NCI-H1092 (cell line): ENCODE measurements at regions not wholly inside any gene's neighbourhood (a gene's known extent, or its start where the extent isn't known, plus 50 kb on each side); places are given as distances from the start of the nearest gene placed in this dataset.

Experiments used
- DNase-seq: peaks from one replicate; lab custom pipeline; 2025; lab: John Stamatoyannopoulos, UW

DNA sequence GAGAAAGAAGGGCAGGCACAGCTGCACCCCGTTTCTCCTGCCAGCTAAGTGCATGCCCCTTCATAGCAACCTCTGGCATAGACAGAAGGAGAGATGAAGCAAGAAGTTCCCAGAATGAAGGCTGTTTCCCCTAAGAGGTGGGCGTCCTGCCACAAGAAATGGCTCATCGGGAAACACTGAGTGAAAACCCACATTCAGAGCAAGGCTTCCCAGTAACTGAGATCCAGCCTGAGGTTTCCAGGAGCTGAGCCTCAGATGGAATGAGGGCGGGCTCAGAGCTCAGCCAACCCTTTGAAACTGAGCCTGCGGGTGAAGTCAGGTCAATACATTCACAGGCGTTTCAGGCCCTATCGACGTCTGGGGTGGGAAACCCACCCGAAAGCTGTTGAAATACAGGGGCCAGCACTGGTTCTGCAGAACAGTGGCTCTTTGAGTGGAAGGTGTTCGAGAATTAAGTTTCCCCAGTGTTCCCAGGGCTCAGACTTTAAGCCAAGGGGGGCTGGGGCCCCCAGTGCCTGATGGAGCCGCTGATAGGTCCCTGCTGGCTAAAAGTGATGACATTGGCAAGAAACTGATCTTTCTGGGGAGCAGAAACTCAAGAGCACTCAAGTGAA, 510.2 kb downstream of the RPS24 start:
- DNase-seq: no peak

DNA sequence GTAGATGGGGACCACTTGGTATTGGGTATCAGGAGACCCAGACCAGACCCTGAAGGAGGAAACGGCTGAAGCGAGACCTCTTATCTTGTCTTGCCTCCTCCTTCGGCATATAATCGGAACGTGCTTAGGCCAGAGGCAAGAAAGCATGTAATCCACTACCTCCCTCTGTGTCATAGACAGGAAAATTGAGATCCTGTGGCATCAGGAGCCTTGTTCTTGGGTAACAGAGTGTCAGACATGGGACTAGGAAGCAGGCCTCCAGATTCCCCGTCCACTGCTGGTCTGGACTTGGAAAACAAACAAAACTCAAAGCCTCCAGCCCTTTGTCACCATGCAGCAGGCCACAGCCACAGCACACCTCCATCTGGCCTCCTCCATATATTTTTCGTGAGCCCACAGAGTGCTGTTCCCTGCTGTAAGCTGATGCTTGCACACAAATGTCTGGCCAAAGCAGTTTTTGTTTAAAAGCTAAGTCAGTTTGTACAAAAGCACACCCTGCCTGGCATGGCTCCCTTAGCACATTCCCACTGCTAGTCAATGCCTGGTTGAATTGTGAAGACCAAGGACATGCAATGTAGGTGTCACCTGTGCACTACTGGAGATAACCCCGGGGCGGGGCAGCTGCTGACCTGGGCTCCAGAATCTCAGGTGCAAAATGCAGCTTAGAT, 510.9 kb downstream of the RPS24 start:
- no peak for DNase-seq

DNA sequence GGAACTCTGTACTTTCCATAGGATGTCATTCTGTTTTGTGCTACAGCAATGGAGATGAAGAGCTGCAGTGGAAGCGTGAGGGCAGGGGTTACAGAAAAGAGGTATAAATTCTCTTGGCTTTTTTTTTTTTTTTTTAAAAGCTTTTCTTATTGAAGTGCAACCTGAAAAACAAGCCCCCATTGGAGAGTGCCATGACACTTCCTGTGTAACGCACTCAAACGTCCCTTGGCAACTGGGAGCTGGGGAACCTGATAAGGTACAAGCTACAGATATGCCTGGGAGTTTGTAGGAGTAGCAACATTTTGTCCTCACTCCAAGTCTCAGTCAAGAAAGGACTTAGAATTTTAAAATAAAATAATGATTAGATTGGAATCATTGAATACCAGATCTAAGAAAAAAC, 512.1 kb downstream of the RPS24 start:
- no peak for DNase-seq

DNA sequence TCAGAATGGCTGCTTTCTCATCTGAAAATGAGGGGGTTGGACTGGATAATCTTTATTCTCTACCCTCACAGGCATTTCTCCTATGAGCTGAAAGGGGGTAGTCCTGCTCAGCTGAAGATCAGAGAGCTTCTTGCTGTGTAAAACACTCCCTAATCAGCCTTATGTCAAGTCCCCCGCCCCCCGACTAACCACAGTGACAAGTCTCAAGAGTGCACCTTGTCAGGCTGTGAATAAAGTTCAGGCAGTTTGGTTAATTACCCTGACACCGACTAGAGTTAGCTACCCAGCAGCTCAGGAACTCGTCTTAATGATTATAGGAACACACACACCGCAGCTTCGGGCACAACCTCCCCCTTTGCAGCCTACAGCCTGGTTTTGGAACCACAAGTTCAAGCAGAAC, 513.7 kb downstream of the RPS24 start:
- no peak for DNase-seq

DNA sequence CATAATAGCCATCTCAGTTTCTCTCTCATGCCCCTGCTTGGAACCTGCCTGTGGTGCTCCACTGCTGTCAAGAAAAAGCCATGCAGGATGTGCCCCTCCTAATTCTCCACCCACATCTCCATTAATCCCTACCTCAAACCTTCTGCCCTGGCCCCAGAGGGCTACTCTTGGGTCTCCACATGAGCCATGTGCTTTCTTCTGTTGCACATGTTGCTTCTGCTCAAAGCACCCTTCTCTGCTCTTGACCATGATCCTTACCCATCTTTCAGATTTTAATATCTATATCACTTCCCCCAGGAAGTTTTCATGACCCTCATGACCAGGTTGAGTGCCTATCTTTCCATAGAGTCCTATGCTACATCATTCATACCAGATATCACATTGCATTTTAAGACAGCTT, 514.2 kb downstream of the RPS24 start:
- no peak for DNase-seq

DNA sequence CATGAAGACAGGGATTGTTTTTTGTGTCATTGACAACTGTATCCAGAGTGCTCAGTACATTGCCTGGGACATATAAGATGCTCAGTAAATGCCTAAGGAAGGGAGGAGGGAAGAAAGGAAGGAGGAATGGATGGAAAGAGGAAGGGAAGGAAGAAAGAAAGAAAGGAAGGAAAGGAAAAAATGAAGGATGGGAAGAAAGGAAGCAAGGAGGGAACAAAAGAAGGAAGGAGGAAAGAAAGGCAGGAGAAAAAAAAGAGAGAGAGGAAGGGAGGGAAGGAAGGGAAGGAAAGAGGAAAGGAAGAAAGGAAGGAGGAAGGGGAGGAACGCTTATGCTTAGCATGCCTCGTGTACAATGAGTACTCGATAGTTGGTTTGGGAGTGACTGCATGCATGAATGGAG, 514.7 kb downstream of the RPS24 start:
- no peak for DNase-seq

DNA sequence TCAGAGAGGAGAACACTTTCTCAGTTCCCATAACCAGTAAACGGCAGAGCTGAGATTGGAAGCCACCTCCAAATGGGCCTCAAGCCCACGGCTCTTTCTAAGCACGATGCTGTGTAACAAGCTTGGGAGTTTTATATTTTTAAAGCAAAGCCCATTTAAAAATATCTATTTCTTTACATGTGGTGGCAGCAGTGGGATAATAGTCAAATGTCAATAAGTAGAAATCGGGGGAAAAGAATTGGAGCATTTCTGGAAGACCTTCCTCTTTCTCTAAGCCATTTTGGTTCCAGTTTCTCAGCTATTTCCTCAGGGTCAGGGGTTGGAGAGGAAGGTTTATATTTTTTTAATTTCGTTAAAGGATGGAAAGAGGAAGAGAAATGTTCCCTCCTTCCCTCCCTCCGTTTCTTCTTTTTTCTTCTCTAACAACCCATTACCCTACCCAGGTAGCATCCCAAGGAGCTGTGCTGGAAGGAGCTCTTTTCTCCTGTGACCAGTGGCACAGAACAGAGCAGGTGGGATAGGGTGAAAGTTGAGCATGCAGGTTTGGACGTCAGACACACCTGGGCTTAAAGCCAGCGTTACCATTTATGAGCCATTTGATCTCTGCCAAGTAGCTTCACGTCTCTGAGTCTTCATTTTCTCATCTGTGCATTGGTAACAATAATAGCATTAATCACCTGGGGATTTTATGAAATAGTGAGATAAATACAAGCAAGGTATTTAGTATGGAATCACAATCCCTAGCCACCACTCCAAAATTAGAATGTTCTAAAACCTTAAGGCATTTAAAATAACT, 515.7 kb downstream of the RPS24 start:
- DNase-seq: peak; percentile 41

DNA sequence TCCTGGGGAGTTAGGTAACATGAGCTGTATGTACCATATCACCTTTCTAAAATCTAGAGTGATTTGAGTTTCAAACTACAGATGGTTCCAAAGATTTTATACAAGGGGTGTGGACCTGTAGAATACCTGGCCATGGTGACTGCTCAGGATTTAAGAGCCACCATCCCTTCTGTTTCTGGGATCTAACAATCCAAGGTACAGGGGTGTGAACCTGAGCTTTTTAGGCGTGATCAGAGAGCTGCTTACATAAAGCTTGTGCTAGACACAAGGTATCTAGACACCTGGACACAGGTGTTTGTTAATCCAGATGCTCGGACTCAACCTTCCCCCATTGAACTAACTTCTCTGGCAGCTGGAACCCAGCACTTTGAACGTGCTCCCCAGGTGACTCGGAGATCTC, 516.4 kb downstream of the RPS24 start:
- DNase-seq: no peak

DNA sequence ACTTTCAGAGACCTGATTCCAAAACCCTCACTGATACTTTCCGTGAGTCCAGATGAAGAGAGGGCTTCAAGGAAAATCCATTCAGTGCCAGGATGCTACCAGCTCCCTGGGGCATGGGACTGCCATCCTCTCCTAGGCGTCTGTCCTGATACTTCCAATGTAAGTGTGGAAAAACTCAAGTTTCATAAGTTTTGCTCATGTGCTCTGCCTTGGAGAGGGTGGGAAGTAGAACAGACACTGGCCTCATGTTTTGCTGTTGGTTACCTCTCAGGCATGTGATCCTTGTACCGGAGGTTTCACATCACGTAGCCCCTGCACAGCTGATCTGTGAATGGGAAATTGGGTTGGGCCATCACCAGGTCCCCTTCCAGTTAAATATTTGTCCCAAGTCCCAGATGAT, 517.1 kb downstream of the RPS24 start:
- no peak for DNase-seq

DNA sequence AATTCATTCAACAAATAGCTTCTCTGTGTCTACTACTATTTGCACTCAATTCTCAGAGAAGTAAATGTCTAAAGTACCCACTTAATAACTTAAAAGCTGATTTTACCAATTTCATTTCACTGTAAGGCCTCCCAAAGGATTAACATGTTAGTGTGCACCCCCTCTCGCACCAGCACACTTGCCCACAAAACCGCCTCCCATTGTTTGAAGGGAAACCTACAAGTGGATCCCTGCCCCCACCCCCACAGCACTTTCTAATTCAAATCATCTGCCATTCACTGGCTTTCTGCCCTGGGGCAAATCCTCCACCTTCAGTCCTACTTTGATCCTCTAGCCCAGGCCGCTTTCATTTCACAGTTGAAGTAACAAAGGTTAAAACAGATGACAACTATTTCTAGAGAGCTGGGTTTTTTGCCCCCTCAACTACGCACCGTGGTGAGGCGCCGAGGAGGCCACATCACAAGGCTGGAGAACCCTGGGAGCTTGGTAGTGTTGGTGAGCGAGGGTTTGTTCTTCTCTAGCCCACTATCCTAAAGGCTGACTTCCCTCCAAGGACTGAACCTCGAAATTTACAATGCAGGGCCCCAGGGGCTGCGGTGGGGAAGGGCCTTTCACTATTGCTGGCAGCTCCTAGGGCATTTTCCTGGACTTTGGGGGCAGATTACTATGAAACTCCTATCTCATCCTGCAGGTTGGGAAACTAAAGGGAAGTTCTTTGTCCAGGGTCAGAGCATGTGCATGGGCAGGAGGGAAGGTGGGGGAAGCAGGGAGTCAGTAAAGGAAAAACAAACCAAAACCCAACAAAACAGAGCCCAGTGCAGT, 517.4 kb upstream of the ZMIZ1 start:
- no peak for DNase-seq

DNA sequence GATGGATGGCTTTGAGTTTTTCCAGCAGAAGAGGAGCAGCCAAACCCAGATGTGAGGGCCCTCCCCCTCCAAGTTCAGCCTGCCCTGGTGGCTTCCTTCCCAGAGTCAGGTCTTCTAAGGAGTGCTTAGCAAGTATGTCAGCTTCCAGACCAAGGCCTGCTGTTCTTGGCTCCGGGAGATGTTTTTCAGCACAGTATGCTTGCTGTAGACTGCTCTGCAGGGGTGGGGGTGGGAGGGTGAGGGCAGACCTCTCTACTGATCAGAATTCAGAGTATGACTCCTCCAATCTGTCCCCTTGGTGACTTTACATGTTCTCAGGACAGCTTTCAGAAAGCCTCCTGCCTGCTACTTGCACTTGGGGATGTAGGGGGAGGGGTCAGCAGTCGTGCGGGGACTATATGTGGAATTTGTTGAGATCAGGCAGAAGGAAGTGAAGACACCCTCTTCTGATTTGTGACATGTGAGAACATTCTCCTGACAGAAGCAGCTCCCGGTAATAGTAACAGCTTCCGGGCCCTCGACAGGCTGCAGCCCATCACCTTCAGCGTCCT, 516.4 kb upstream of the ZMIZ1 start:
- no peak for DNase-seq

DNA sequence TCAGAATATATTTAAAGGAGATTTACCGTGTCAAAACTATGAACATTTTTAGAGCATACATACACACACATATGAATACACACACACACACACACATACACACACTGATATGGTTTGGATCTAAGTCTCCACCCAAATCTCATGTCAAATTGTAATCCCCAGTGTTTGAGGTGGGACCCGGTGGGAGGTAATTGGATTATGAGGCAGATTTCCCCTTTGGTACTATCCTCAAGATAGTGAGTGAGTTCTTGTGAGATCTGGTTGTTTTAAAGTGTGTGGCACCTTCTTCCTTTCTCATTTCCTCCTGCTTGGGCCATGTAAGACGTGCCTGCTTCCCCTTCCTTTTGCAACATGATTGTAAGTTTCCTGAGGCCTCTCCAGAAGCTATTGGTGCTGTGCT, 515.0 kb upstream of the ZMIZ1 start:
- no peak for DNase-seq

DNA sequence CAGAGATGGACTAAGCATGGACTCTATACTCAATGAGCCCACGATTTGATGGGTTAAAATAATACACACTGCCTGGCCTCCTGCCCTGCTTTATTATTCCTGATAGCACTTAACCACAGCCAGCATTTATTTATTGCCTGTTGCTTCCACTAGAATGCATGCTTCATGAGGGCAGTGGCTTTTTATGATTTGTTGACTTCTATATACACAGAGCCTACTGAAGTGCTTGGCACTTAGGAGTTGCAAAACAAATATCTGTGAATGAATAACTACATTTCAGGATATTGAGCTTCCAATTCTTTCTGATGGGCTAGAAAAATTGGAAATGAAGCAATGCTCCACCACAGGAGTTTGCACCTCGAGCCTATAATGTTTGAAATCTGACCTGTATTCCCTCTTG, 513.6 kb upstream of the ZMIZ1 start:
- no peak for DNase-seq

DNA sequence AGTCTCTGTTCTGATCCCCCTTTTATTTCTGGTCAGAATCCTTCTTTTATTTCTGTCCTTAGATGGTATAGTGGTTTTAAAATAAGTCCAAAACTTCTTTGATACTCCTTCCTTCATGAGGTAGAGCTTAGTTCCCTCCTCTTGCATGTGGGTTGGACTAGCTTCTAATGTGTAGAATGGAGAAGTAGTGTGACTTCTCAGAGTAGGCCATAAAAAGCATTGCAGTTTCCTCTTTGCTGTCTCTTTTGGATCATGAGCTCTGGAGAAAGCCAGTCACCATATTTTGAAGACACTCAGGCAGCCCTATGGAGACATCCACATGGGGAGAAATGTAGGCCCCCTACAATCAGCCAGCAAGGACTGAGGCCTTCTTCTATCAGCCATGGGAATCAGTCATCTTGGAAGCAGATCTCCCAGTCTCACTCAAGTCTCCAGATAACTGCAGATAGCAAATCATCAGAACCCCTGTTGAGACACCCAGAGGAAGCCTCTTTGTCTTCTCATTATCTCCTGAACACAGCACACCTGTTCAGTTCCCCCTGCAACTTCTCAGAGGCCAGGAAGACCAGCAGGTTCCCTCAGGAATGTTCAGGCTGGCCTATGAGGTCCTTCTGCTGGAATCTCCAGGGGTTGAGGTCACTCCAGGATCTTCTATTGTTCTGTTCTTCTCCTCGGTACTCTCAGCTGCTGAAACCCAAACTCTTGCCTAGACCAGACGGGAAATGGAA, 511.9 kb upstream of the ZMIZ1 start:
- no peak for DNase-seq

DNA sequence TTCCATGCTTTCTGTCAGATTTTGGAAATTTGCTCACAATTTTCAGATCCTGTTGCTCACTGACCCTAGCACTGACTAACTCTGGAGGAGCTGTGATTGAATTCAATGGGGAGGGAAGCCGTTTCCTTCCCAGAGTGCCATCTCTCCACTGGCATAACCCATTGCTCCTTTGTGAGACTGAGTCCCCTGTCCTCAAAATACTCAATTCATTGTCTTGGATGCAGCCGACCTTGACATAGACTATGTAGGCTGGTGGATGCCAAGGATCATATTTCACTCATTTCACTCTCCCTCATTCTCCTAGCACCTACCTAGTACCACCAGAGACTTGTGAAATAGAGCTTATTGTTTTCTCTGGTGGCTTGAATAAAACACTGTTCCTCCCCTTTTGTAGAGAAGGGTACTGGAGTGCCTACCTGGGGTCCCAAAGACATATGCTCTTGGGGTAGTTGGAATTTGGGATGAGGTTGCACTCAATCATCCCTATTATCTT, 511.3 kb upstream of the ZMIZ1 start:
- no peak for DNase-seq

DNA sequence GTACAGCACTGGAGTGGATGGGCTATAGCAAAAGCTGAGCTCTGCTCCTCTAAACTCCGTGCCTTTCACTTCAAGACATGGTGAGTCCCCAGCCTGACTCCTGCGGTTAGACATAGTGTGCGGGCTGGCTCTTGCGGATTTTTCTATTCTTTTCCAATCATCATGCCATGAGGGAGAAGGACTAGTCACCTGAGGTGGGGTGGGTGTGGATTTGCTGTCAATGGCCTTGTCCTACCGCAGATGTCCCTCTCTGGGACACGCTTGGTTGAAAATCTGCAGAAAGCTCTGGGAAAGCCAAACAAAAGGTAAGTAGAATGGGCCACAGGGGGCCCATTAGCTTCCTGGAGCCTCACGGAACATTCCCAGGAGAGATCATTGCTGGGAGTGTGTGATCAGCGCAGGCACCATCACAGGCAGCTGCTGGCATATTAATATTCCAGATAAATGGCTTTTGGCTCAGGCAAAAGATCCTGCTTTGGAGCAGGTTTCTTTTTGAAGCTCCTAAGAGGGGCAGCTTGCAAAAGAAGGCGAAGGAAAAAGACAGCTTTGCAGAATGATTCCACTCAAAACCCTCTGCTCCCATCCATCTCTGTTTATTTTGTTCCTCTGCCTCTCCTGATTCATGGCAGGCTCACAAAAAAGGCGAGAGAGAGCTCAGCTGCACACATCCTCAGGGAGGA, 509.0 kb upstream of the ZMIZ1 start:
- DNase-seq: peak; percentile 84

DNA sequence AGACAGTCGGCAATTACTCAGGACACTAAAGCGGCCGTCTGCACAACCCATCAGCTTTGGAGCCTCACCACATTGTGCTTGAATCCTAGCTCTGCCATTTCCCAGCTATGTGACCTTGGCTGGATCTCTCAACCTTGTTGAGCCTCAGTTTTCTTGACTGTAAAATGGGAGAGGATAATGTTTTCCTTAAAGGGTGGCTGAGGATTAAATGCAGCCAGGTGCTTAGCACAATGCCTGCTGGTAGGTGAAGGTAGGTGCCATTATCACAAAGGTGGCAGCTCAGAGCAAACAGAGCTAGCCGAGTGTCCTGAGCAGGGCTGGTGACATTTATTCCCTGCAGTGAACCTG, 508.5 kb upstream of the ZMIZ1 start:
- DNase-seq: peak; percentile 58

DNA sequence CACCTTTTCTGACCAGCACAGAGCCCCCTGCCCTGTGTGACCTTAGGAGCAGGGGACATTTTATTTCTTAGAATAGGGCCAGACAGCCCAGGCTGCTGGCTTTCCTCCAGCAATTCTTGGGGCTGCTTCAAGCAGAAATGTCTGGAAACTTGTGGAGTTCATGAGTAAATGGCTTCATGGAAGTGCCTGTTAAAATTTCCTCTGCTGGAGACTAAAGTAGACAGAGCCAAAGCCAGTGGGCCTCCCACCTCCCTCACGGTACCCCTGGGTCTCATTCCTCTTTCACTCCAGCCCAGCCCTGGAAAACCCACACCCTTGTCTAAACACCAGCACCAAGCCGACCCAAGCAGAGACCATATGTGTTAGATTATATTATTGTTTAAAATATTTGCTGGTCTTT, 505.5 kb upstream of the ZMIZ1 start:
- no peak for DNase-seq

DNA sequence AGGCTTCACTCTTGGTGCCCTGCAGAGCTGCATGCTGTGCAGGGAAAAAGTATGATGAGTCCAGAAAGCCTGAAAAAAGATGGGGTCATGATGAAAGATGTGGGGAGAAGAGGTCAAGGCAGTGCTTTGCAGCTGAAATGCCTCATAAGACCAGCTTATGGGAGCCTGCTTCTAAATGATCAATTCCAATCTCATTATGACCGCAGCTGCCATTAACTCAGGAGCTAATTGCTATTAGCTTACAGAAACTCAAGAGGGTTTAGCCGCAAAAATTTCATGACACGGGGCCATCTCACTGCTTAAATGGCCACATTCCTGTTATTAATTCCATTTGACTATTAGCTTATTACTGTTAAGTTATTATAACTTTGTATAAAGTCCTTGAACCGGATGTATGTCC, 502.9 kb upstream of the ZMIZ1 start:
- no peak for DNase-seq

DNA sequence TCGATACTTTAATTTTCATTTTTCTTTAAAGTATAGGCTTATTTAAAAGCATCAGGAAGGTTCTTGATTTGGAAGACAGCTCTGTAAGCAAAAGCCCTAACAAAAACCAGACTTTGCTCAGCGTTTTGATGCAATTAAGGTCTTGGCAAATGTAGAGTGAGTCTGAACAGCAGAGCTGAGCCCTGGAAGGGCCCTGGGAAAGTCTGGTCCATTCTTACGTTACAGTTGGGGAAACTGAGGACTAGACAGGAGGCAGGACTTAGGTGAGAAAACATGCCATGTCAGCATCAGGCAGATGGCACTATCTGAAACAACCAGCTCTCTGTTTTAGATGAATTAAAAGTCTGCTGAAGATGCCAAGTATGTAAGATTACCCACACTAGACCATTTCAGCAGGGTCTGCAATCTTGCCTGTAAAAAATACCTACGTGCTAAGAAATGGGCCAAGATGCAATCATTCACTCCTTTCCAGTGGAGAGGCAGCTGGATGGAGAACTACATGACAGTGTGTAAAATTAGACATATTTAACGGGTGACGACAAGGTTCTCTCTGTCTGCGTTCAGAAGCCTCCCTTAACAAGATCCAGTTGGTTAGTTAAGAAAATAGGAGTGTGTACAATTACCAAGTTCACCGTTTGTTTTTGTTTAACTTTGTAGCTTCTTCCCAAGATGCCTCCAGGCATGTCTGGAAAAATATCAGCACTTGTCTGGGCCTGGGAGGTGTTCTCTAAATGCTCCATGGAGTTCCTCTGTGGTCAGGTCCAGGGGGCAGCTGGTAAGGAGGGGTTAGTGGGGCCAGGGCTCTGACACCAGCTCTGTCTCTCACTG, 502.3 kb upstream of the ZMIZ1 start:
- no peak for DNase-seq
